GM18519 (cell line): ENCODE measurements at regions not wholly inside any gene's neighbourhood (a gene's known extent, or its start where the extent isn't known, plus 50 kb on each side); places are given as distances from the start of the nearest gene placed in this dataset.

Source experiments
- ATAC-seq: cut with Tn5 transposase; IDR thresholded peaks from one replicate; pipeline ENCODE4 v1.9.1; 2021; ENCODE audit warnings: mild to moderate bottlenecking, moderate library complexity; ENCODE audit not compliant: unreplicated experiment, low FRiP score

- no peak for ATAC-seq
These were observed 312.8 kb upstream of the PCDH20 start for GRCh38 chr13:61728471-61728870.

- no peak for ATAC-seq
These were observed 312.1 kb upstream of the PCDH20 start for GRCh38 chr13:61727767-61728166.

- ATAC-seq, result no peak
These were observed 310.2 kb upstream of the PCDH20 start for GRCh38 chr13:61725806-61726205.

GRCh38 chr13:61722119-61722518, 306.5 kb upstream of the PCDH20 start:
- ATAC-seq, result no peak

- ATAC-seq, result no peak
These were observed 297.0 kb upstream of the PCDH20 start for GRCh38 chr13:61712621-61713020.

GRCh38 chr13:61709258-61709657, 293.6 kb upstream of the PCDH20 start:
- ATAC-seq, result no peak

- ATAC-seq, result no peak
These were observed 291.2 kb upstream of the PCDH20 start for GRCh38 chr13:61706899-61707298.

- ATAC-seq, result no peak
These were observed 285.0 kb upstream of the PCDH20 start for GRCh38 chr13:61700620-61701019.

GRCh38 chr13:61700181-61700580, 284.5 kb upstream of the PCDH20 start:
- no peak for ATAC-seq

- ATAC-seq, result no peak
These were observed 281.0 kb upstream of the PCDH20 start for GRCh38 chr13:61696676-61697075.

- no peak for ATAC-seq
These were observed 279.5 kb upstream of the PCDH20 start for GRCh38 chr13:61695147-61695546.

- ATAC-seq, result no peak
These were observed 277.0 kb upstream of the PCDH20 start for GRCh38 chr13:61692691-61693090.

- ATAC-seq, result no peak
These were observed 270.0 kb upstream of the PCDH20 start for GRCh38 chr13:61685682-61686012.

GRCh38 chr13:61684976-61685681, 269.5 kb upstream of the PCDH20 start:
- no peak for ATAC-seq

- ATAC-seq, result no peak
These were observed 257.1 kb upstream of the PCDH20 start for GRCh38 chr13:61672756-61673155.

- no peak for ATAC-seq
These were observed 254.9 kb upstream of the PCDH20 start for GRCh38 chr13:61670384-61671161.

- no peak for ATAC-seq
These were observed 249.4 kb upstream of the PCDH20 start for GRCh38 chr13:61664801-61665705.

- no peak for ATAC-seq
These were observed 238.8 kb upstream of the PCDH20 start for GRCh38 chr13:61654481-61654880.

GRCh38 chr13:61648547-61648946, 232.9 kb upstream of the PCDH20 start:
- ATAC-seq, result no peak

- ATAC-seq, result no peak
These were observed 196.5 kb upstream of the PCDH20 start for GRCh38 chr13:61612192-61612591.

- ATAC-seq, result no peak
These were observed 192.5 kb upstream of the PCDH20 start for GRCh38 chr13:61608138-61608537.
